OCI-LY7 (cell line): ENCODE measurements at regions not wholly inside any gene's neighbourhood (a gene's known extent, or its start where the extent isn't known, plus 50 kb on each side); places are given as distances from the start of the nearest gene placed in this dataset. TPM values are rescaled to one million over a fixed set of nuclear protein-coding genes. Genes with fewer than 3 reads are reported as not detected.
"Not testable (repeated sequence)": the region's sequence is repeated elsewhere in the genome, so short reads cannot be mapped to it uniquely, and the experiment has no call there.

Experiments used
- BruUV-seq: library from RNA; stranded (reverse); fragments of 400-500 nt; replicated peaks from 2 replicates; lab custom pipeline; 2021; lab: Mats Ljungman, UMichigan
- CTCF ChIA-PET: fragments of 300-600 bp; sonication (Branson Sonifier 250); formaldehyde crosslinking; loops from one replicate; lab custom pipeline; 2022; ENCODE audit warnings: antibody characterized with exemption; ENCODE audit not compliant: unreplicated experiment; lab: Charles Lee
- POLR2A ChIA-PET: fragments of 300-600 bp; sonication (Branson Sonifier 250); formaldehyde crosslinking; loops from one replicate; lab custom pipeline; 2022; ENCODE audit warnings: antibody characterized with exemption; lab: Charles Lee
- DNase-seq: peaks from one replicate; pipeline ENCODE4 v3.0.0-alpha.2; 2015; ENCODE audit warnings: low spot score
- H2AFZ ChIP-seq: fragments of 200-600 bp; sonication (generic), shearing (Covaris generic); 2 replicates; pipeline ENCODE4 v1.6.1; 2014; ENCODE audit warnings: mild to moderate bottlenecking, antibody characterized with exemption, low read length, moderate library complexity
- H3K27ac ChIP-seq: fragments of 200-600 bp; sonication (generic); 2 replicates; pipeline ENCODE4 v1.5.1; 2014; ENCODE audit warnings: mixed run types, low read depth, mild to moderate bottlenecking, moderate library complexity, low read length, inconsistent platforms; ENCODE audit not compliant: poor library complexity, severe bottlenecking
- H3K36me3 ChIP-seq: fragments of 200-600 bp; sonication (generic); 2 replicates; pipeline ENCODE4 v1.6.1; 2014; ENCODE audit warnings: mild to moderate bottlenecking, antibody characterized with exemption, low read length, moderate library complexity, mixed read lengths; ENCODE audit not compliant: insufficient read depth
- H3K4me1 ChIP-seq: fragments of 200-600 bp; sonication (generic); 2 replicates; pipeline ENCODE4 v1.5.1; 2014; ENCODE audit warnings: mild to moderate bottlenecking, low read length; ENCODE audit not compliant: insufficient read depth, poor library complexity, severe bottlenecking
- H3K4me2 ChIP-seq: fragments of 200-600 bp; sonication (generic); 2 replicates; pipeline ENCODE4 v1.6.1; 2014; ENCODE audit warnings: mild to moderate bottlenecking, low read length
- H3K4me3 ChIP-seq: fragments of 200-600 bp; sonication (generic); 2 replicates; pipeline ENCODE4 v1.5.1; 2014; ENCODE audit warnings: mild to moderate bottlenecking, low read depth, low read length; ENCODE audit not compliant: poor library complexity, severe bottlenecking
- H3K79me2 ChIP-seq: fragments of 200-600 bp; sonication (generic); 2 replicates; pipeline ENCODE4 v1.6.1; 2016; ENCODE audit warnings: low read depth, mild to moderate bottlenecking, low read length, moderate library complexity, mixed read lengths; ENCODE audit not compliant: insufficient read depth
- H3K9me2 ChIP-seq: fragments of 200-600 bp; sonication (generic); 2 replicates; pipeline ENCODE4 v1.6.1; 2016; ENCODE audit warnings: mild to moderate bottlenecking, low read length, mixed read lengths; ENCODE audit not compliant: insufficient read depth
- H3K9me3 ChIP-seq: fragments of 200-600 bp; sonication (generic); 2 replicates; pipeline ENCODE4 v1.6.1; 2014; ENCODE audit warnings: mild to moderate bottlenecking, mixed run types, low read length, mixed read lengths
- H4K20me1 ChIP-seq: fragments of 200-600 bp; sonication (generic); 2 replicates; pipeline ENCODE4 v1.6.1; 2014; ENCODE audit warnings: mild to moderate bottlenecking, antibody characterized with exemption, low read length, moderate library complexity, mixed read lengths; ENCODE audit not compliant: insufficient read depth
- CTCF ChIP-seq: fragments of 200-600 bp; sonication (generic); conservative IDR thresholded peaks from 2 replicates; pipeline ENCODE4 v1.5.1; 2014; ENCODE audit warnings: mild to moderate bottlenecking, antibody characterized with exemption, low read length, moderate library complexity, mixed read lengths
- intact Hi-C: fragments of 100-400 bp; cut with micrococcal nuclease; formaldehyde crosslinking; loops from one replicate; pipeline ENCODE4 v1.10.0; 2022; ENCODE audit not compliant: unreplicated experiment
- small RNA-seq: library from RNA; depleted of rRNA; stranded (forward); fragments of <200 nt; gene quantifications from one replicate; pipeline ENCODE3, GENCODE V24; 2014

GRCh38 chr2:91877658-91878210 is 2993.5 kb upstream of the TEKT4 start:
- H3K27ac ChIP-seq, H3K36me3 ChIP-seq, H3K79me2 ChIP-seq, POLR2A ChIA-PET, H3K4me3 ChIP-seq, H3K4me2 ChIP-seq, H3K4me1 ChIP-seq, BruUV-seq, CTCF ChIA-PET, intact Hi-C loops, H4K20me1 ChIP-seq, H3K9me2 ChIP-seq, H2AFZ ChIP-seq, DNase-seq, H3K9me3 ChIP-seq: not testable (repeated sequence)

GRCh38 chr2:91895091-91895490 is 2976.1 kb upstream of the TEKT4 start:
- DNase-seq, H3K4me1 ChIP-seq, POLR2A ChIA-PET, CTCF ChIA-PET, intact Hi-C loops, H3K36me3 ChIP-seq, H3K9me2 ChIP-seq, BruUV-seq, H3K79me2 ChIP-seq, H3K4me3 ChIP-seq, H3K9me3 ChIP-seq, H2AFZ ChIP-seq, H4K20me1 ChIP-seq, H3K27ac ChIP-seq, H3K4me2 ChIP-seq: not testable (repeated sequence)
- peak; percentile 50 for TF ChIP-seq CTCF

GRCh38 chr2:91917602-91918001 is 2953.6 kb upstream of the TEKT4 start:
- H2AFZ ChIP-seq, H3K4me1 ChIP-seq, BruUV-seq, H3K4me2 ChIP-seq, DNase-seq, POLR2A ChIA-PET, H3K36me3 ChIP-seq, CTCF ChIA-PET, H4K20me1 ChIP-seq, H3K27ac ChIP-seq, H3K9me2 ChIP-seq, H3K79me2 ChIP-seq, intact Hi-C loops, H3K4me3 ChIP-seq, H3K9me3 ChIP-seq: not testable (repeated sequence)

Small RNAs in the stretch of these regions (small RNA-seq; reads per million reads assigned to genes)
- not detected for gene AC127391.1
